Endodermal cell (in vitro differentiated cells): ENCODE measurements at regions not wholly inside any gene's neighbourhood (a gene's known extent, or its start where the extent isn't known, plus 50 kb on each side); places are given as distances from the start of the nearest gene placed in this dataset.

ENCODE experiments used
- DNase-seq: peaks from one replicate; pipeline ENCODE4 v3.0.0-alpha.2; 2017
- H3K27ac ChIP-seq: 2 replicates; pipeline ENCODE4 v1.5.1; 2013; ENCODE audit warnings: mild to moderate bottlenecking, low read depth, low read length, moderate library complexity
- H3K27me3 ChIP-seq: 2 replicates; pipeline ENCODE4 v1.6.1; 2013; ENCODE audit warnings: mild to moderate bottlenecking, low read length, moderate library complexity; ENCODE audit not compliant: insufficient read depth, control insufficient read depth, poor library complexity, severe bottlenecking
- H3K36me3 ChIP-seq: 2 replicates; pipeline ENCODE4 v1.7.0; 2013; ENCODE audit warnings: mild to moderate bottlenecking, low read length, moderate library complexity; ENCODE audit not compliant: control insufficient read depth, insufficient read depth
- H3K4me1 ChIP-seq: one replicate; pipeline ENCODE4 v1.7.0; 2013; ENCODE audit warnings: low read length; ENCODE audit not compliant: control insufficient read depth, insufficient read depth
- H3K4me3 ChIP-seq: 2 replicates; pipeline ENCODE4 v1.5.1; 2013; ENCODE audit warnings: mild to moderate bottlenecking, low read length, moderate library complexity
- H3K9ac ChIP-seq: 2 replicates; pipeline ENCODE4 v1.6.1; 2013; ENCODE audit warnings: mild to moderate bottlenecking, low read length, moderate library complexity; ENCODE audit not compliant: poor library complexity, severe bottlenecking; ENCODE audit errors: extremely low read depth
- H3K9me3 ChIP-seq: 2 replicates; pipeline ENCODE4 v1.6.1; 2013; ENCODE audit warnings: mild to moderate bottlenecking, low read length, moderate library complexity; ENCODE audit not compliant: control insufficient read depth
- H3K27ac Mint-ChIP-seq: 2 replicates; pipeline ENCODE4 v1.8.0; 2020; ENCODE audit warnings: mixed read lengths
- H3K27me3 Mint-ChIP-seq: 2 replicates; pipeline ENCODE4 v1.8.0; 2021; ENCODE audit warnings: mild to moderate bottlenecking, mixed read lengths; ENCODE audit not compliant: insufficient read depth
- H3K36me3 Mint-ChIP-seq: 2 replicates; pipeline ENCODE4 v1.8.0; 2020; ENCODE audit warnings: low read depth, mixed read lengths
- H3K4me1 Mint-ChIP-seq: 2 replicates; pipeline ENCODE4 v1.8.0; 2020; ENCODE audit warnings: mixed read lengths
- H3K4me3 Mint-ChIP-seq: 2 replicates; pipeline ENCODE4 v1.8.0; 2020; ENCODE audit warnings: mild to moderate bottlenecking, moderate library complexity, mixed read lengths
- H3K9me3 Mint-ChIP-seq: 2 replicates; pipeline ENCODE4 v1.8.0; 2020; ENCODE audit warnings: mild to moderate bottlenecking, mixed read lengths
- CTCF ChIP-seq: fragments of 200-600 bp; sonication (generic); conservative IDR thresholded peaks from 2 replicates; pipeline ENCODE4 v1.5.0; 2021; ENCODE audit warnings: antibody characterized with exemption, mild to moderate bottlenecking
- WGBS, 2 experiments: methylation state at CpG; one replicate each; pipeline versions ENCODE4 v1.1.5 to v1.1.7; 2013; ENCODE audit warnings: missing lambda C conversion rate in 2 of 2, mixed read lengths in 1 of 2; ENCODE audit not compliant: insufficient coverage in 1 of 2, insufficient read length in 1 of 2; 5-methylcytosine and 5-hydroxymethylcytosine counted together

GRCh38 chr7:73945022-73945421 is 83.0 kb upstream of the ELN start:
- Histone ChIP-seq H3K9ac (no peak overlapping the region), H3K4me3 (no peak overlapping the region), H3K27ac (no peak overlapping the region), H3K4me1 (no peaks in the 10 kb centered on the region), H3K9me3 (peaks cover 32% of the 10 kb centered on the region), H3K36me3 (no peaks in the 10 kb centered on the region), H3K27me3 (no peaks in the 10 kb centered on the region)
- H3K4me3 Mint-ChIP-seq, result no peak overlapping the region
- no peak overlapping the region for H3K27ac Mint-ChIP-seq
- WGBS, 2 experiments, result 74% methylated on average over 2 of the region's 2 CpGs; no CpG with 5 or more reads in 1 of the 2 experiments
- H3K4me1 Mint-ChIP-seq, result no peaks in the 10 kb centered on the region
- H3K9me3 Mint-ChIP-seq, result peaks cover 31% of the 10 kb centered on the region
- no peaks in the 10 kb centered on the region for H3K36me3 Mint-ChIP-seq
- H3K27me3 Mint-ChIP-seq, result no peaks in the 10 kb centered on the region
- no peak for TF ChIP-seq CTCF
- DNase-seq, result no peak

GRCh38 chr7:73948287-73948686 is 79.7 kb upstream of the ELN start:
- no peak overlapping the region for H3K27ac Mint-ChIP-seq
- peaks cover 24% of the 10 kb centered on the region for H3K9me3 ChIP-seq
- no peaks in the 10 kb centered on the region for H3K36me3 Mint-ChIP-seq
- no peaks in the 10 kb centered on the region for H3K27me3 Mint-ChIP-seq
- no peaks in the 10 kb centered on the region for H3K4me1 ChIP-seq
- peaks cover 21% of the 10 kb centered on the region for H3K9me3 Mint-ChIP-seq
- 100% methylated on average over 1 of the region's 1 CpG; no CpG with 5 or more reads in 1 of the 2 experiments for WGBS, 2 experiments
- no peak for TF ChIP-seq CTCF
- no peak overlapping the region for H3K9ac ChIP-seq
- H3K4me3 Mint-ChIP-seq, result no peak overlapping the region
- H3K27me3 ChIP-seq, result no peaks in the 10 kb centered on the region
- H3K36me3 ChIP-seq, result no peaks in the 10 kb centered on the region
- H3K27ac ChIP-seq, result no peak overlapping the region
- H3K4me3 ChIP-seq, result no peak overlapping the region
- DNase-seq, result no peak
- H3K4me1 Mint-ChIP-seq, result no peaks in the 10 kb centered on the region

GRCh38 chr7:73952266-73952665 is 75.7 kb upstream of the ELN start:
- Histone ChIP-seq H3K27me3 (no peaks in the 10 kb centered on the region), H3K27ac (no peak overlapping the region), H3K4me3 (no peak overlapping the region), H3K36me3 (no peaks in the 10 kb centered on the region), H3K9ac (no peak overlapping the region), H3K9me3 (peaks cover 11% of the 10 kb centered on the region), H3K4me1 (no peaks in the 10 kb centered on the region)
- no peak for TF ChIP-seq CTCF
- Mint-ChIP-seq H3K36me3 (no peaks in the 10 kb centered on the region), H3K4me3 (no peak overlapping the region), H3K27me3 (no peaks in the 10 kb centered on the region), H3K27ac (no peak overlapping the region), H3K9me3 (peaks cover 12% of the 10 kb centered on the region), H3K4me1 (no peaks in the 10 kb centered on the region)
- 90 to 91% methylated on average over 2 to 4 of the region's 4 CpGs for WGBS, 2 experiments
- no peak for DNase-seq
